ENCODE measurements at regions not wholly inside any gene's neighbourhood (a gene's known extent, or its start where the extent isn't known, plus 50 kb on each side); places are given as distances from the start of the nearest gene placed in this dataset.

- TF ChIP-seq, protein P1, sequence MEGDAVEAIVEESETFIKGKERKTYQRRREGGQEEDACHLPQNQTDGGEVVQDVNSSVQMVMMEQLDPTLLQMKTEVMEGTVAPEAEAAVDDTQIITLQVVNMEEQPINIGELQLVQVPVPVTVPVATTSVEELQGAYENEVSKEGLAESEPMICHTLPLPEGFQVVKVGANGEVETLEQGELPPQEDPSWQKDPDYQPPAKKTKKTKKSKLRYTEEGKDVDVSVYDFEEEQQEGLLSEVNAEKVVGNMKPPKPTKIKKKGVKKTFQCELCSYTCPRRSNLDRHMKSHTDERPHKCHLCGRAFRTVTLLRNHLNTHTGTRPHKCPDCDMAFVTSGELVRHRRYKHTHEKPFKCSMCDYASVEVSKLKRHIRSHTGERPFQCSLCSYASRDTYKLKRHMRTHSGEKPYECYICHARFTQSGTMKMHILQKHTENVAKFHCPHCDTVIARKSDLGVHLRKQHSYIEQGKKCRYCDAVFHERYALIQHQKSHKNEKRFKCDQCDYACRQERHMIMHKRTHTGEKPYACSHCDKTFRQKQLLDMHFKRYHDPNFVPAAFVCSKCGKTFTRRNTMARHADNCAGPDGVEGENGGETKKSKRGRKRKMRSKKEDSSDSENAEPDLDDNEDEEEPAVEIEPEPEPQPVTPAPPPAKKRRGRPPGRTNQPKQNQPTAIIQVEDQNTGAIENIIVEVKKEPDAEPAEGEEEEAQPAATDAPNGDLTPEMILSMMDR (IDR thresholded peaks at IDR 0.05; ENCODE audit: borderline replicate concordance, extremely low read depth, low read length, poor library complexity, severe bottlenecking) = no peak
- TF ChIP-seq EZH2 (IDR thresholded peaks at IDR 0.05; ENCODE audit: borderline replicate concordance, low read depth, low read length, severe bottlenecking) = no peak
Observed at GRCh38 chr5:2178528-2178927, 295.8 kb upstream of the IRX4 start.

All from DND-41 (cell line).